Right atrium auricular region (tissue), 2 donors: ENCODE measurements at regions not wholly inside any gene's neighbourhood (a gene's known extent, or its start where the extent isn't known, plus 50 kb on each side); places are given as distances from the start of the nearest gene placed in this dataset.

Experiments used
- DNase-seq: peaks from one replicate; pipeline ENCODE4 v3.0.0-alpha.2; 2019; ENCODE audit warnings: low spot score
- H3K27ac ChIP-seq, 2 donors: fragments of 200-600 bp; sonication (generic); 1 replicate in 1 of 2; 2 replicates in 1 of 2; pipeline ENCODE4 v1.5.1; 2016 to 2019
- H3K27me3 ChIP-seq, 2 donors: fragments of 200-600 bp; sonication (generic); one replicate each; pipeline versions ENCODE4 v1.5.1 to v1.6.0; 2017 to 2019
- H3K36me3 ChIP-seq: fragments of 200-600 bp; sonication (generic); one replicate; pipeline ENCODE4 v1.5.1; 2016
- H3K4me1 ChIP-seq, 2 donors: fragments of 200-600 bp; sonication (generic); one replicate each; pipeline versions ENCODE4 v1.5.1 to v1.6.0; 2017 to 2019
- H3K4me3 ChIP-seq, 2 donors: fragments of 200-600 bp; sonication (generic); 1 replicate in 1 of 2; 2 replicates in 1 of 2; pipeline ENCODE4 v1.5.1; 2017 to 2019; ENCODE audit warnings: mild to moderate bottlenecking in 1 of 2, moderate library complexity in 1 of 2
- H3K9me3 ChIP-seq, 2 donors: fragments of 200-600 bp; sonication (generic); one replicate each; pipeline ENCODE4 v1.5.1; 2019
- CTCF ChIP-seq, 2 donors: fragments of 200-600 bp; sonication (generic); IDR thresholded peaks; one replicate each; pipeline ENCODE4 v1.5.1; 2019; ENCODE audit warnings: antibody characterized with exemption in 2 of 2

- H3K4me1 ChIP-seq = no peaks in the 10 kb centered on the region
- no peak overlapping the region for H3K4me3 ChIP-seq
- no peaks in the 10 kb centered on the region for H3K36me3 ChIP-seq
- DNase-seq = no peak
- no peaks in the 10 kb centered on the region for H3K27me3 ChIP-seq
- TF ChIP-seq CTCF (IDR thresholded peaks at IDR 0.05) = no peak
- no peaks in the 10 kb centered on the region for H3K9me3 ChIP-seq
- no peak overlapping the region for H3K27ac ChIP-seq
These were observed 94.7 kb upstream of the SLC25A13 start for GRCh38 chr7:96416599-96416998.

GRCh38 chr7:96416116-96416515 lies 94.2 kb upstream of the SLC25A13 start:
- Histone ChIP-seq H3K36me3 (no peaks in the 10 kb centered on the region), H3K4me3 (no peak overlapping the region), H3K4me1 (no peaks in the 10 kb centered on the region), H3K9me3 (no peaks in the 10 kb centered on the region), H3K27ac (no peak overlapping the region), H3K27me3 (no peaks in the 10 kb centered on the region)
- no peak for DNase-seq
- no peak for TF ChIP-seq CTCF (IDR thresholded peaks at IDR 0.05)

- Histone ChIP-seq H3K4me3 (no peak overlapping the region), H3K4me1 (no peaks in the 10 kb centered on the region), H3K9me3 (no peaks in the 10 kb centered on the region), H3K36me3 (no peaks in the 10 kb centered on the region), H3K27ac (no peak overlapping the region), H3K27me3 (no peaks in the 10 kb centered on the region)
- DNase-seq = no peak
- peak in 1 of 2 donors; percentile 2 for TF ChIP-seq CTCF (IDR thresholded peaks at IDR 0.05)
These were observed 93.5 kb upstream of the SLC25A13 start for GRCh38 chr7:96415293-96415940.

GRCh38 chr7:96414931-96415292 lies 93.0 kb upstream of the SLC25A13 start:
- peak in 1 of 2 donors; percentile 77 for TF ChIP-seq CTCF (IDR thresholded peaks at IDR 0.05)
- no peaks in the 10 kb centered on the region for H3K9me3 ChIP-seq
- no peak overlapping the region for H3K27ac ChIP-seq
- no peaks in the 10 kb centered on the region for H3K4me1 ChIP-seq
- no peak overlapping the region for H3K4me3 ChIP-seq
- H3K27me3 ChIP-seq = no peaks in the 10 kb centered on the region
- no peaks in the 10 kb centered on the region for H3K36me3 ChIP-seq
- no peak for DNase-seq

GRCh38 chr7:96410126-96410839 lies 88.4 kb upstream of the SLC25A13 start:
- Histone ChIP-seq H3K4me3 (no peak overlapping the region), H3K36me3 (no peaks in the 10 kb centered on the region), H3K27me3 (no peaks in the 10 kb centered on the region), H3K27ac (no peak overlapping the region), H3K4me1 (no peaks in the 10 kb centered on the region), H3K9me3 (no peaks in the 10 kb centered on the region)
- DNase-seq = no peak
- no peak for TF ChIP-seq CTCF (IDR thresholded peaks at IDR 0.05)
